Astrocyte (in vitro differentiated cells and primary cell): ENCODE measurements at regions not wholly inside any gene's neighbourhood (a gene's known extent, or its start where the extent isn't known, plus 50 kb on each side); places are given as distances from the start of the nearest gene placed in this dataset.
A peak's percentile ranks its signal among the peaks of the same experiment; 100 is the strongest.

Experiments
- DNase-seq: peaks from one replicate; pipeline ENCODE4 v3.0.0-alpha.2; 2010; ENCODE audit warnings: low read depth
- FAIRE-seq: peaks from 2 replicates; lab custom pipeline; 2011; peaks lifted over from hg19 to GRCh38; lab: Jason Lieb, UNC
- H2AFZ ChIP-seq: 2 replicates; pipeline ENCODE4 v1.6.0; 2012; ENCODE audit warnings: low read depth, low read length, inconsistent platforms
- H3K27ac ChIP-seq: 2 replicates; pipeline ENCODE4 v1.5.1; 2011; ENCODE audit warnings: low read depth, low read length, inconsistent platforms
- H3K27me3 ChIP-seq: 2 replicates; pipeline ENCODE4 v1.6.0; 2011; ENCODE audit warnings: low read length, inconsistent platforms; ENCODE audit not compliant: insufficient read depth
- H3K36me3 ChIP-seq: 2 replicates; pipeline ENCODE4 v1.5.1; 2011; ENCODE audit warnings: low read length, inconsistent platforms; ENCODE audit not compliant: insufficient read depth
- H3K4me1 ChIP-seq: 2 replicates; pipeline ENCODE4 v1.5.1; 2011; ENCODE audit warnings: low read length, inconsistent platforms; ENCODE audit not compliant: insufficient read depth
- H3K4me2 ChIP-seq: 2 replicates; pipeline ENCODE4 v1.6.0; 2012; ENCODE audit warnings: low read length, inconsistent platforms
- H3K4me3 ChIP-seq: 2 replicates; pipeline ENCODE4 v1.5.1; 2011; ENCODE audit warnings: low read depth, mild to moderate bottlenecking, low read length, inconsistent platforms; ENCODE audit not compliant: insufficient read depth
- H3K79me2 ChIP-seq: 2 replicates; pipeline ENCODE4 v1.6.0; 2012; ENCODE audit warnings: mild to moderate bottlenecking, low read length, inconsistent platforms; ENCODE audit not compliant: insufficient read depth
- H3K9ac ChIP-seq: 2 replicates; pipeline ENCODE4 v1.6.0; 2012; ENCODE audit warnings: mild to moderate bottlenecking, low read length, inconsistent platforms
- H3K9me3 ChIP-seq: 2 replicates; pipeline ENCODE4 v1.5.1; 2012; ENCODE audit warnings: low read depth, mild to moderate bottlenecking, low read length, inconsistent platforms; ENCODE audit not compliant: insufficient read depth
- H4K20me1 ChIP-seq: 2 replicates; pipeline ENCODE4 v1.6.0; 2012; ENCODE audit warnings: low read length, inconsistent platforms; ENCODE audit not compliant: insufficient read depth
- H3K27ac Mint-ChIP-seq: one replicate; pipeline ENCODE4 v1.8.0; 2021; ENCODE audit warnings: mild to moderate bottlenecking, mixed read lengths; ENCODE audit not compliant: unreplicated experiment
- H3K27me3 Mint-ChIP-seq: one replicate; pipeline ENCODE4 v1.8.0; 2021; ENCODE audit warnings: low read depth, mixed read lengths; ENCODE audit not compliant: unreplicated experiment
- H3K36me3 Mint-ChIP-seq: one replicate; pipeline ENCODE4 v1.8.0; 2021; ENCODE audit warnings: low read depth, mixed read lengths; ENCODE audit not compliant: unreplicated experiment
- H3K4me1 Mint-ChIP-seq: one replicate; pipeline ENCODE4 v1.8.0; 2021; ENCODE audit warnings: low read depth, mixed read lengths; ENCODE audit not compliant: unreplicated experiment
- H3K4me3 Mint-ChIP-seq: one replicate; pipeline ENCODE4 v1.8.0; 2021; ENCODE audit warnings: mild to moderate bottlenecking, moderate library complexity, mixed read lengths; ENCODE audit not compliant: unreplicated experiment
- H3K9me3 Mint-ChIP-seq: one replicate; pipeline ENCODE4 v1.8.0; 2021; ENCODE audit warnings: mild to moderate bottlenecking, mixed read lengths; ENCODE audit not compliant: unreplicated experiment
- CTCF ChIP-seq: IDR thresholded peaks from 2 replicates; pipeline ENCODE4 v1.5.1; 2011; ENCODE audit warnings: low read depth, mild to moderate bottlenecking, inconsistent platforms, low read length, moderate library complexity; ENCODE audit not compliant: insufficient read depth
- EZH2 ChIP-seq: IDR thresholded peaks from 2 replicates; pipeline ENCODE4 v1.6.1; 2012; ENCODE audit warnings: mild to moderate bottlenecking, low read length, inconsistent platforms; ENCODE audit not compliant: insufficient read depth

GRCh38 chrX:46306103-46306502, 239.1 kb downstream of the ZNF674 start:
- Histone ChIP-seq H3K4me3 (no peak overlapping the region), H3K4me1 (no peaks in the 10 kb centered on the region), H2AFZ (no peak overlapping the region), H3K36me3 (no peaks in the 10 kb centered on the region), H3K9ac (no peak overlapping the region), H3K4me2 (no peak overlapping the region), H4K20me1 (no peaks in the 10 kb centered on the region), H3K79me2 (no peaks in the 10 kb centered on the region), H3K27me3 (no peaks in the 10 kb centered on the region), H3K9me3 (no peaks in the 10 kb centered on the region), H3K27ac (no peak overlapping the region)
- TF ChIP-seq EZH2: no peak
- no peak for TF ChIP-seq CTCF
- Mint-ChIP-seq H3K27me3 (peaks cover 2% of the 10 kb centered on the region), H3K36me3 (peaks cover 2% of the 10 kb centered on the region), H3K9me3 (peaks cover 12% of the 10 kb centered on the region), H3K4me3 (no peak overlapping the region), H3K4me1 (peaks cover 2% of the 10 kb centered on the region), H3K27ac (no peak overlapping the region)
- FAIRE-seq (peak; percentile 65), DNase-seq (no peak)

- Histone ChIP-seq H3K4me2 (no peak overlapping the region), H3K9ac (no peak overlapping the region), H3K27me3 (no peaks in the 10 kb centered on the region), H3K79me2 (no peaks in the 10 kb centered on the region), H3K27ac (no peak overlapping the region), H3K4me1 (no peaks in the 10 kb centered on the region), H3K36me3 (no peaks in the 10 kb centered on the region), H3K9me3 (no peaks in the 10 kb centered on the region), H4K20me1 (no peaks in the 10 kb centered on the region), H2AFZ (no peak overlapping the region), H3K4me3 (no peak overlapping the region)
- Mint-ChIP-seq H3K36me3 (peaks cover 2% of the 10 kb centered on the region), H3K4me1 (no peaks in the 10 kb centered on the region), H3K27ac (no peak overlapping the region), H3K4me3 (no peak overlapping the region), H3K9me3 (peaks cover 12% of the 10 kb centered on the region), H3K27me3 (peaks cover 2% of the 10 kb centered on the region)
- TF ChIP-seq CTCF (no peak), EZH2 (no peak)
- FAIRE-seq (no peak), DNase-seq (no peak)
Observed at GRCh38 chrX:46305431-46305830, 239.8 kb downstream of the ZNF674 start.

- Mint-ChIP-seq H3K27ac (no peak overlapping the region), H3K9me3 (peaks cover 12% of the 10 kb centered on the region), H3K4me3 (no peak overlapping the region), H3K4me1 (no peaks in the 10 kb centered on the region), H3K27me3 (no peaks in the 10 kb centered on the region), H3K36me3 (peaks cover 2% of the 10 kb centered on the region)
- Histone ChIP-seq H3K4me1 (peaks cover 6% of the 10 kb centered on the region), H2AFZ (no peak overlapping the region), H3K9me3 (no peaks in the 10 kb centered on the region), H3K9ac (no peak overlapping the region), H3K79me2 (no peaks in the 10 kb centered on the region), H3K4me2 (no peak overlapping the region), H4K20me1 (no peaks in the 10 kb centered on the region), H3K27me3 (no peaks in the 10 kb centered on the region), H3K27ac (no peak overlapping the region), H3K36me3 (no peaks in the 10 kb centered on the region), H3K4me3 (no peak overlapping the region)
- no peak for TF ChIP-seq CTCF
- no peak for TF ChIP-seq EZH2
- DNase-seq: no peak
- FAIRE-seq: no peak
Observed at GRCh38 chrX:46301903-46302302, 243.3 kb downstream of the ZNF674 start.
